ENCODE measurements at regions not wholly inside any gene's neighbourhood (a gene's known extent, or its start where the extent isn't known, plus 50 kb on each side); places are given as distances from the start of the nearest gene placed in this dataset.

DNA sequence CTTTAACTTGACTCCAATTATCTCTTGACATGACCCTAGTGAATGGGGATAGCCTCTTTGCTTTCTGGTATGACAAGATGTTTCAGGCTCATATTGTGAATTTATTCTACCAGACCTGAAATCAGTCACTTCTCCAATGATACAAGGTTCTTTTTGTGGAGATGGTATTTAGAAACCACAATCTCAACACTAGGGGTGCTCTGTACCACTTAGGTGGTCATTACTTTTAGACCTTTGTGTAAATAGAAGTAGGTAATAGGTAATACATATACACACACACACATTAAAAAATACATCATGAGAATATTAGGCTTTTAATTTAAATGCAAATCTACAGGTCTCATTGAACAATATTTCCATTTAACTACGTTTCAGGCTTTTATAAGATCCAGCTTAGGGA is 199.0 kb upstream of the RHOBTB1 start:
- DNase-seq (no peak), ATAC-seq (no peak), FAIRE-seq (no peak)
- intact Hi-C loops (cut with DNase I): loop anchor here in 1 of 3 donors (10.0 kb wide), 2 partner anchors 52 to 132 kb away; no protein-coding TSS in a partner anchor
- Histone ChIP-seq H3K9me3 (no peaks in the 10 kb centered on the region), H3K4me3 (no peak overlapping the region), H3K27ac (no peak overlapping the region), H3K4me1 (peaks cover 0 to 4% (median 0%) of the 10 kb centered on the region in 3 donors), H3K36me3 (no peaks in the 10 kb centered on the region), H3K27me3 (no peaks in the 10 kb centered on the region)
- 94 to 98% methylated on average over 1 of the region's 1 CpG for WGBS, 2 donors
- TF ChIP-seq, protein P1, sequence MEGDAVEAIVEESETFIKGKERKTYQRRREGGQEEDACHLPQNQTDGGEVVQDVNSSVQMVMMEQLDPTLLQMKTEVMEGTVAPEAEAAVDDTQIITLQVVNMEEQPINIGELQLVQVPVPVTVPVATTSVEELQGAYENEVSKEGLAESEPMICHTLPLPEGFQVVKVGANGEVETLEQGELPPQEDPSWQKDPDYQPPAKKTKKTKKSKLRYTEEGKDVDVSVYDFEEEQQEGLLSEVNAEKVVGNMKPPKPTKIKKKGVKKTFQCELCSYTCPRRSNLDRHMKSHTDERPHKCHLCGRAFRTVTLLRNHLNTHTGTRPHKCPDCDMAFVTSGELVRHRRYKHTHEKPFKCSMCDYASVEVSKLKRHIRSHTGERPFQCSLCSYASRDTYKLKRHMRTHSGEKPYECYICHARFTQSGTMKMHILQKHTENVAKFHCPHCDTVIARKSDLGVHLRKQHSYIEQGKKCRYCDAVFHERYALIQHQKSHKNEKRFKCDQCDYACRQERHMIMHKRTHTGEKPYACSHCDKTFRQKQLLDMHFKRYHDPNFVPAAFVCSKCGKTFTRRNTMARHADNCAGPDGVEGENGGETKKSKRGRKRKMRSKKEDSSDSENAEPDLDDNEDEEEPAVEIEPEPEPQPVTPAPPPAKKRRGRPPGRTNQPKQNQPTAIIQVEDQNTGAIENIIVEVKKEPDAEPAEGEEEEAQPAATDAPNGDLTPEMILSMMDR (IDR thresholded peaks at IDR 0.05): no peak

DNA sequence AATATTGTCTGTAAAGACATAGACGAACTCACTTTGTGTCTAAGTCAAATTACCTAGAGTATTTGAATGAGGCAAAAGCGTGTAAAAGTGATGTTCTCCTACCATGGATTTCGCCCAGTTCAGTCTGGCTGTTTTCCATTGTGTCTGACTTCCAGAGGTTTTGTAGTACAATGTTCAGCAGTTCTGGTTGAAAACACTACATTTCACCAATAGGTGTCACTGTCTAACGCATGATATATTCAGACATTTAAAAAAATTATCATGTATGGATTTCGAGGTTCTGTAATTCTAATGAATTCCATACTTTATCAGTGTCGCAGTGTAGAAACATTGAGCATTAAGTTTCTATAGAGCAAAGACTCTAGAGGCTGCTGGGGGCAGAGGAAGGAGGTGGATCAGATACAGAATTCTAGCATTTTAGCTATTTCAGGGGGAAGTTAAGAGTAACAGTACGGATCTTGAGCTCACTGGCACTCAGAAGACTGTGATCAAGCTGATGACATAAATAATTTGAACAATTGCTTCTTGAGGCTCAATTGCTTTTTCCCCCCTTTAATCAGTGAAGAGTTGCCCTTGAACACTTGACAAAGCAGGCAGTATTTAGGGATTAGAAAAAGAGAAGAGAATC is 196.9 kb upstream of the RHOBTB1 start:
- Histone ChIP-seq H3K27me3 (no peaks in the 10 kb centered on the region), H3K27ac (no peak overlapping the region), H3K36me3 (no peaks in the 10 kb centered on the region), H3K4me1 (no peaks in the 10 kb centered on the region), H3K9me3 (no peaks in the 10 kb centered on the region), H3K4me3 (peak overlapping the region in 1 of 4 donors; percentile 13)
- FAIRE-seq (peak; percentile 93), ATAC-seq (peak; percentile 66 to 98 (median 94)), DNase-seq (peak in 4 of 6 donors; percentile 16 to 46 (median 22))
- intact Hi-C loops (cut with DNase I): loop anchor here in 1 of 3 donors (10.0 kb wide), 2 partner anchors 54 to 134 kb away; no protein-coding TSS in a partner anchor
- 10 to 14% methylated on average over 7 of the region's 7 CpGs for WGBS, 2 donors
- TF ChIP-seq, protein P1 (IDR thresholded peaks at IDR 0.05): peak; percentile 38 to 69 (median 54)

- FAIRE-seq: no peak
- Histone ChIP-seq H3K27me3 (no peaks in the 10 kb centered on the region), H3K36me3 (no peaks in the 10 kb centered on the region), H3K4me3 (no peak overlapping the region), H3K4me1 (no peaks in the 10 kb centered on the region), H3K27ac (no peak overlapping the region), H3K9me3 (no peaks in the 10 kb centered on the region)
- no peak for ATAC-seq
- TF ChIP-seq, protein P1 (IDR thresholded peaks at IDR 0.05): no peak
- DNase-seq: no peak
- intact Hi-C loops (cut with DNase I): loop anchor here in 2 of 3 donors (10.0 kb wide), 1 partner anchor 145 kb away; no protein-coding TSS in a partner anchor
- WGBS, 2 donors: 77 to 83% methylated on average over 4 of the region's 4 CpGs
These were observed 195.6 kb upstream of the RHOBTB1 start for GRCh38 chr10:61139592-61139953.

DNA sequence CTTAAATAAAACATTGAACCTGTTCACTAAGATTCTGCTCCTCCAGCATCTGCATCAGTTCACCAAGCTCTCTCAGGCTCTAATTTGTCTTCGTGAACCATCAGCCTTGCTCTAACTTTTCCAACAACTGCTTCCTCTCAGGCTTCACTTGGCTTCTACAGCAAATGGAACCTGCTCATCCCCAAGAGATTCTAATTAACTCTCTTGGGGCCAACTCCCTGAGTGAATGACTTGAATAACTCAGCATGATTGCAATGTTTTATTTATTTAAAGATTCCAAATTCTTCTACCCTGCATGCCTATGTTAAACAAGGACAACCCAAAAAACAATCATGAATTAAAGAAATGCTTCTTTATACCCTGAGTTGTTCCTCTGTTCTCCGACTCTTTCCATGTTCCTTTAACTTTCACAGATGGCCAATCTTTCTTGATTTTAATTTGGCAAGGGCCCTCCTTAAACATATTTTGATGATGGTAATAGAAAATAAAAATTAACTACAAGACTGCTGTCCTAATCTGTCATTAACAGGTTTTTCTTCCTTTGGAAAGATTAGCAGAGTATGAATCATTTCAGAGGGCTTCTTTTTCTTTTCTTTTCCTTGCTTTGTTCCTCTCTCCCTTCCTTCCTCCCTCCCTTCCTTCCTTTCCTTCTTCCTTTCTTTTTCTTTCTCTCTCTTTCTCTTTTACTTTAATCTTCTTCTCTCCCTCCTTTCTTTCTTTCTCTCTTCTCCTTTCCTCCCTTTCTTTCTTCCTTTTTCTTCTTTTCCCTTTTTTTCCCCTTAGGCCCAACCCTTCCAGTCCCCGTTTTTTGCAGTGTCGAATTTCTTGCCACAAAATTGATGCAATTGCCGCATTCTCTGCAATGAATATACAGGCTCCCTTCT is 195.0 kb upstream of the RHOBTB1 start:
- no peak for DNase-seq
- no peak for ATAC-seq
- Histone ChIP-seq H3K4me3 (no peak overlapping the region), H3K27me3 (no peaks in the 10 kb centered on the region), H3K4me1 (no peaks in the 10 kb centered on the region), H3K27ac (no peak overlapping the region), H3K9me3 (no peaks in the 10 kb centered on the region), H3K36me3 (no peaks in the 10 kb centered on the region)
- TF ChIP-seq, protein P1 (IDR thresholded peaks at IDR 0.05): no peak
- WGBS, 2 donors: 83 to 93% methylated on average over 5 of the region's 5 CpGs
- FAIRE-seq: no peak
- intact Hi-C loops (cut with DNase I): loop anchor here in 2 of 3 donors (10.0 kb wide), 1 partner anchor 146 kb away; no protein-coding TSS in a partner anchor
